GM23338 (cell line): ENCODE measurements at regions not wholly inside any gene's neighbourhood (a gene's known extent, or its start where the extent isn't known, plus 50 kb on each side); places are given as distances from the start of the nearest gene placed in this dataset.

Experiments
- ATAC-seq: fragments of 200-7000 bp; cut with Tn5 transposase; 3 replicates; pipeline ENCODE4 v1.9.1; 2020
- DNase-seq: peaks from one replicate; pipeline ENCODE4 v3.0.0-alpha.2; 2015; ENCODE audit warnings: low spot score
- H2AFZ ChIP-seq: fragments of 200-600 bp; sonication (generic); 2 replicates; pipeline ENCODE4 v1.8.0; 2016; ENCODE audit warnings: antibody characterized with exemption, mild to moderate bottlenecking, moderate library complexity
- H3F3A ChIP-seq: fragments of 200-600 bp; sonication (generic); replicated peaks from 2 replicates; pipeline ENCODE4 v1.8.0; 2017; ENCODE audit warnings: antibody characterized with exemption, mixed run types, low read depth
- H3K27ac ChIP-seq: fragments of 200-600 bp; sonication (generic); 2 replicates; pipeline ENCODE4 v1.6.1; 2016; ENCODE audit warnings: low read depth
- H3K27me3 ChIP-seq: fragments of 200-600 bp; sonication (generic); 2 replicates; pipeline ENCODE4 v1.8.0; 2016; ENCODE audit warnings: mild to moderate bottlenecking, mixed run types, moderate library complexity; ENCODE audit not compliant: insufficient read depth
- H3K36me3 ChIP-seq: fragments of 200-600 bp; sonication (generic); 2 replicates; pipeline ENCODE4 v1.8.0; 2016; ENCODE audit warnings: mild to moderate bottlenecking; ENCODE audit not compliant: insufficient read depth
- H3K4me1 ChIP-seq: fragments of 200-600 bp; sonication (generic); 2 replicates; pipeline ENCODE4 v1.8.0; 2016; ENCODE audit warnings: mild to moderate bottlenecking, moderate library complexity; ENCODE audit not compliant: insufficient read depth
- H3K4me2 ChIP-seq: fragments of 200-600 bp; sonication (generic); 2 replicates; pipeline ENCODE4 v1.7.1; 2017; ENCODE audit warnings: mixed run types
- H3K4me3 ChIP-seq: fragments of 200-600 bp; sonication (generic); 2 replicates; pipeline ENCODE4 v1.6.1; 2016; ENCODE audit warnings: mixed run types
- H3K79me2 ChIP-seq: fragments of 200-600 bp; sonication (generic); replicated peaks from 2 replicates; pipeline ENCODE4 v1.8.0; 2017; ENCODE audit warnings: mild to moderate bottlenecking; ENCODE audit not compliant: insufficient read depth
- H3K9me2 ChIP-seq: fragments of 200-600 bp; sonication (generic); 2 replicates; pipeline ENCODE4 v1.8.0; 2017; ENCODE audit not compliant: insufficient read depth
- H4K20me1 ChIP-seq: fragments of 200-600 bp; sonication (generic); replicated peaks from 2 replicates; pipeline ENCODE4 v1.8.0; 2017; ENCODE audit warnings: mild to moderate bottlenecking; ENCODE audit not compliant: insufficient read depth
- H3K27ac Mint-ChIP-seq: 2 replicates; pipeline ENCODE4 v1.8.0; 2020; ENCODE audit warnings: inconsistent platforms, mild to moderate bottlenecking, moderate library complexity, mixed read lengths
- H3K27me3 Mint-ChIP-seq: 3 replicates; pipeline ENCODE4 v1.8.0; 2022; ENCODE audit warnings: low read depth, mild to moderate bottlenecking, moderate library complexity, mixed read lengths, inconsistent platforms; ENCODE audit not compliant: insufficient read depth, poor library complexity
- H3K36me3 Mint-ChIP-seq: 3 replicates; pipeline ENCODE4 v1.8.0; 2021; ENCODE audit warnings: low read depth, mild to moderate bottlenecking, inconsistent platforms, moderate library complexity, mixed read lengths
- H3K4me1 Mint-ChIP-seq: 3 replicates; pipeline ENCODE4 v1.8.0; 2020; ENCODE audit warnings: mild to moderate bottlenecking, inconsistent platforms, mixed read lengths
- H3K4me3 Mint-ChIP-seq: 3 replicates; pipeline ENCODE4 v1.8.0; 2021; ENCODE audit warnings: moderate library complexity, mild to moderate bottlenecking, inconsistent platforms, mixed read lengths
- H3K9me3 Mint-ChIP-seq: 3 replicates; pipeline ENCODE4 v1.8.0; 2020; ENCODE audit warnings: moderate library complexity, mild to moderate bottlenecking, inconsistent platforms, mixed read lengths
- CREB1 ChIP-seq: fragments of 250-450 bp; sonication (Bioruptor Pico); IDR thresholded peaks from 2 replicates; pipeline ENCODE4 v1.5.0; 2020; ENCODE audit warnings: low read depth, mild to moderate bottlenecking, moderate library complexity
- EZH2 ChIP-seq: fragments of 200-600 bp; sonication (generic); IDR thresholded peaks from one replicate; pipeline ENCODE4 v1.8.0; 2017; ENCODE audit warnings: antibody characterized with exemption, mild to moderate bottlenecking, low read depth; ENCODE audit not compliant: unreplicated experiment
- EZH2phosphoT487 ChIP-seq: fragments of 200-600 bp; sonication (generic); IDR thresholded peaks from one replicate; pipeline ENCODE4 v1.8.1; 2018; ENCODE audit warnings: antibody characterized with exemption; ENCODE audit not compliant: unreplicated experiment
- JUNB ChIP-seq: IDR thresholded peaks from one replicate; pipeline ENCODE4 v1.6.1; 2016; ENCODE audit warnings: antibody characterized with exemption; ENCODE audit not compliant: unreplicated experiment
- NANOG ChIP-seq: IDR thresholded peaks from 2 replicates; pipeline ENCODE4 v1.6.1; 2016; ENCODE audit warnings: antibody characterized with exemption, borderline replicate concordance
- POLR2AphosphoS5 ChIP-seq: IDR thresholded peaks from 2 replicates; pipeline ENCODE4 v1.6.1; 2016; ENCODE audit warnings: antibody characterized with exemption, low read depth
- STAT1 ChIP-seq: IDR thresholded peaks from one replicate; pipeline ENCODE4 v1.6.1; 2016; ENCODE audit warnings: antibody characterized with exemption; ENCODE audit not compliant: unreplicated experiment
- ZNF114 ChIP-seq: fragments of 250-450 bp; sonication (Bioruptor Pico); IDR thresholded peaks from 2 replicates; pipeline ENCODE4 v1.5.0; 2020; ENCODE audit warnings: mild to moderate bottlenecking, moderate library complexity
- ZNF331 ChIP-seq: fragments of 250-450 bp; sonication (Bioruptor Pico); IDR thresholded peaks from 2 replicates; pipeline ENCODE4 v1.5.0; 2020; ENCODE audit warnings: low read depth, mild to moderate bottlenecking, moderate library complexity
- TF ChIP-seq, protein P1 (sequence below): IDR thresholded peaks from 2 replicates; pipeline ENCODE4 v1.6.1; 2016; ENCODE audit warnings: antibody characterized with exemption
- TF ChIP-seq, protein P2 (sequence below): fragments of 250-450 bp; sonication (Bioruptor Pico); IDR thresholded peaks from 2 replicates; pipeline ENCODE4 v1.5.0; 2020; ENCODE audit warnings: mild to moderate bottlenecking, moderate library complexity
- TF ChIP-seq, protein P3 (sequence below), 2 experiments: fragments of 200-600 bp in 1 of 2; sonication (generic) in 1 of 2; conservative IDR thresholded peaks; 2 replicates each; pipeline versions ENCODE4 v1.5.1 to v1.6.1; 2016 to 2017; ENCODE audit warnings: antibody characterized with exemption in 2 of 2, low read depth in 2 of 2, mild to moderate bottlenecking in 2 of 2, moderate library complexity in 1 of 2
- TF ChIP-seq, protein P4 (sequence below): IDR thresholded peaks from one replicate; pipeline ENCODE4 v1.6.1; 2018; ENCODE audit warnings: antibody characterized with exemption; ENCODE audit not compliant: unreplicated experiment

DNA sequence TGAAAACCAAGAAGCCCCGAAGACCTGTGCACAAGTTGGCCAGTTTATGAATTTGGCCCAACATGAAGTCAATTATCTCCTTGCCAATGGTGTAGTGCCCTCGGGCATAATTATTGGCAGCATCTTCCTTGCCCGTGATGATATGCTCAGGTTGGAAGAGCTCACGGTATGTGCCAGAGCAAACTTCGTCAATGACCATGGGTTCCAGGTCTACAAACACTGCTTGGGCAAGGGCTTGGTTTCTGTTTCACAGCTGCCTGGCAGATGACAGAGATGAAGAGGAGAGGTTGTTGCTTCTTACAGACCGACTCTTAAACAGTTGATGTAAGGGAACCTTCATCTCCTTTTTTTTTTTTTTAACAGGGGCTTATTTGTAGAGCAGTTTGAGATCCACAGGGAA lies 135.6 kb upstream of the PLS3 start:
- no peak overlapping the region for H3K4me3 Mint-ChIP-seq
- Histone ChIP-seq H3K79me2 (no peaks in the 10 kb centered on the region), H4K20me1 (no peaks in the 10 kb centered on the region), H3K4me3 (no peak overlapping the region), H3K27ac (no peak overlapping the region), H3K27me3 (no peaks in the 10 kb centered on the region), H3K4me2 (no peak overlapping the region), H3K36me3 (no peaks in the 10 kb centered on the region), H3K4me1 (no peaks in the 10 kb centered on the region), H3K9me2 (no peaks in the 10 kb centered on the region), H3F3A (no peaks in the 10 kb centered on the region), H2AFZ (no peak overlapping the region)
- H3K4me1 Mint-ChIP-seq = no peaks in the 10 kb centered on the region; the same call in 2 of the 3 replicates
- H3K27ac Mint-ChIP-seq = no peak overlapping the region
- H3K27me3 Mint-ChIP-seq = no peaks in the 10 kb centered on the region
- no peaks in the 10 kb centered on the region for H3K36me3 Mint-ChIP-seq
- no peak for ATAC-seq
- no peak for DNase-seq
- H3K9me3 Mint-ChIP-seq = peaks cover 3% of the 10 kb centered on the region
- TF ChIP-seq, protein P1, sequence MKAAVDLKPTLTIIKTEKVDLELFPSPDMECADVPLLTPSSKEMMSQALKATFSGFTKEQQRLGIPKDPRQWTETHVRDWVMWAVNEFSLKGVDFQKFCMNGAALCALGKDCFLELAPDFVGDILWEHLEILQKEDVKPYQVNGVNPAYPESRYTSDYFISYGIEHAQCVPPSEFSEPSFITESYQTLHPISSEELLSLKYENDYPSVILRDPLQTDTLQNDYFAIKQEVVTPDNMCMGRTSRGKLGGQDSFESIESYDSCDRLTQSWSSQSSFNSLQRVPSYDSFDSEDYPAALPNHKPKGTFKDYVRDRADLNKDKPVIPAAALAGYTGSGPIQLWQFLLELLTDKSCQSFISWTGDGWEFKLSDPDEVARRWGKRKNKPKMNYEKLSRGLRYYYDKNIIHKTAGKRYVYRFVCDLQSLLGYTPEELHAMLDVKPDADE = no peak
- no peak for TF ChIP-seq ZNF331
- TF ChIP-seq, protein P2, sequence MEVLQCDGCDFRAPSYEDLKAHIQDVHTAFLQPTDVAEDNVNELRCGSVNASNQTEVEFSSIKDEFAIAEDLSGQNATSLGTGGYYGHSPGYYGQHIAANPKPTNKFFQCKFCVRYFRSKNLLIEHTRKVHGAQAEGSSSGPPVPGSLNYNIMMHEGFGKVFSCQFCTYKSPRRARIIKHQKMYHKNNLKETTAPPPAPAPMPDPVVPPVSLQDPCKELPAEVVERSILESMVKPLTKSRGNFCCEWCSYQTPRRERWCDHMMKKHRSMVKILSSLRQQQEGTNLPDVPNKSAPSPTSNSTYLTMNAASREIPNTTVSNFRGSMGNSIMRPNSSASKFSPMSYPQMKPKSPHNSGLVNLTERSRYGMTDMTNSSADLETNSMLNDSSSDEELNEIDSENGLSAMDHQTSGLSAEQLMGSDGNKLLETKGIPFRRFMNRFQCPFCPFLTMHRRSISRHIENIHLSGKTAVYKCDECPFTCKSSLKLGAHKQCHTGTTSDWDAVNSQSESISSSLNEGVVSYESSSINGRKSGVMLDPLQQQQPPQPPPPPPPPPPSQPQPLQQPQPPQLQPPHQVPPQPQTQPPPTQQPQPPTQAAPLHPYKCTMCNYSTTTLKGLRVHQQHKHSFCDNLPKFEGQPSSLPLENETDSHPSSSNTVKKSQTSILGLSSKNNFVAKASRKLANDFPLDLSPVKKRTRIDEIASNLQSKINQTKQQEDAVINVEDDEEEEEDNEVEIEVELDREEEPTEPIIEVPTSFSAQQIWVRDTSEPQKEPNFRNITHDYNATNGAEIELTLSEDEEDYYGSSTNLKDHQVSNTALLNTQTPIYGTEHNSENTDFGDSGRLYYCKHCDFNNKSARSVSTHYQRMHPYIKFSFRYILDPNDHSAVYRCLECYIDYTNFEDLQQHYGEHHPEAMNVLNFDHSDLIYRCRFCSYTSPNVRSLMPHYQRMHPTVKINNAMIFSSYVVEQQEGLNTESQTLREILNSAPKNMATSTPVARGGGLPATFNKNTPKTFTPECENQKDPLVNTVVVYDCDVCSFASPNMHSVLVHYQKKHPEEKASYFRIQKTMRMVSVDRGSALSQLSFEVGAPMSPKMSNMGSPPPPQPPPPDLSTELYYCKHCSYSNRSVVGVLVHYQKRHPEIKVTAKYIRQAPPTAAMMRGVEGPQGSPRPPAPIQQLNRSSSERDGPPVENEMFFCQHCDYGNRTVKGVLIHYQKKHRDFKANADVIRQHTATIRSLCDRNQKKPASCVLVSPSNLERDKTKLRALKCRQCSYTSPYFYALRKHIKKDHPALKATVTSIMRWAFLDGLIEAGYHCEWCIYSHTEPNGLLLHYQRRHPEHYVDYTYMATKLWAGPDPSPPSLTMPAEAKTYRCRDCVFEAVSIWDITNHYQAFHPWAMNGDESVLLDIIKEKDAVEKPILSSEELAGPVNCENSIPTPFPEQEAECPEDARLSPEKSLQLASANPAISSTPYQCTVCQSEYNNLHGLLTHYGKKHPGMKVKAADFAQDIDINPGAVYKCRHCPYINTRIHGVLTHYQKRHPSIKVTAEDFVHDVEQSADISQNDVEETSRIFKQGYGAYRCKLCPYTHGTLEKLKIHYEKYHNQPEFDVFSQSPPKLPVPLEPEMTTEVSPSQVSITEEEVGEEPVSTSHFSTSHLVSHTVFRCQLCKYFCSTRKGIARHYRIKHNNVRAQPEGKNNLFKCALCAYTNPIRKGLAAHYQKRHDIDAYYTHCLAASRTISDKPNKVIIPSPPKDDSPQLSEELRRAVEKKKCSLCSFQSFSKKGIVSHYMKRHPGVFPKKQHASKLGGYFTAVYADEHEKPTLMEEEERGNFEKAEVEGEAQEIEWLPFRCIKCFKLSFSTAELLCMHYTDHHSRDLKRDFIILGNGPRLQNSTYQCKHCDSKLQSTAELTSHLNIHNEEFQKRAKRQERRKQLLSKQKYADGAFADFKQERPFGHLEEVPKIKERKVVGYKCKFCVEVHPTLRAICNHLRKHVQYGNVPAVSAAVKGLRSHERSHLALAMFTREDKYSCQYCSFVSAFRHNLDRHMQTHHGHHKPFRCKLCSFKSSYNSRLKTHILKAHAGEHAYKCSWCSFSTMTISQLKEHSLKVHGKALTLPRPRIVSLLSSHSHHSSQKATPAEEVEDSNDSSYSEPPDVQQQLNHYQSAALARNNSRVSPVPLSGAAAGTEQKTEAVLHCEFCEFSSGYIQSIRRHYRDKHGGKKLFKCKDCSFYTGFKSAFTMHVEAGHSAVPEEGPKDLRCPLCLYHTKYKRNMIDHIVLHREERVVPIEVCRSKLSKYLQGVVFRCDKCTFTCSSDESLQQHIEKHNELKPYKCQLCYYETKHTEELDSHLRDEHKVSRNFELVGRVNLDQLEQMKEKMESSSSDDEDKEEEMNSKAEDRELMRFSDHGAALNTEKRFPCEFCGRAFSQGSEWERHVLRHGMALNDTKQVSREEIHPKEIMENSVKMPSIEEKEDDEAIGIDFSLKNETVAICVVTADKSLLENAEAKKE (CRISPR knock-in tag) = no peak
- no peak for TF ChIP-seq POLR2AphosphoS5
- TF ChIP-seq CREB1 = no peak
- TF ChIP-seq, protein P3, sequence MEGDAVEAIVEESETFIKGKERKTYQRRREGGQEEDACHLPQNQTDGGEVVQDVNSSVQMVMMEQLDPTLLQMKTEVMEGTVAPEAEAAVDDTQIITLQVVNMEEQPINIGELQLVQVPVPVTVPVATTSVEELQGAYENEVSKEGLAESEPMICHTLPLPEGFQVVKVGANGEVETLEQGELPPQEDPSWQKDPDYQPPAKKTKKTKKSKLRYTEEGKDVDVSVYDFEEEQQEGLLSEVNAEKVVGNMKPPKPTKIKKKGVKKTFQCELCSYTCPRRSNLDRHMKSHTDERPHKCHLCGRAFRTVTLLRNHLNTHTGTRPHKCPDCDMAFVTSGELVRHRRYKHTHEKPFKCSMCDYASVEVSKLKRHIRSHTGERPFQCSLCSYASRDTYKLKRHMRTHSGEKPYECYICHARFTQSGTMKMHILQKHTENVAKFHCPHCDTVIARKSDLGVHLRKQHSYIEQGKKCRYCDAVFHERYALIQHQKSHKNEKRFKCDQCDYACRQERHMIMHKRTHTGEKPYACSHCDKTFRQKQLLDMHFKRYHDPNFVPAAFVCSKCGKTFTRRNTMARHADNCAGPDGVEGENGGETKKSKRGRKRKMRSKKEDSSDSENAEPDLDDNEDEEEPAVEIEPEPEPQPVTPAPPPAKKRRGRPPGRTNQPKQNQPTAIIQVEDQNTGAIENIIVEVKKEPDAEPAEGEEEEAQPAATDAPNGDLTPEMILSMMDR (conservative IDR thresholded peaks at IDR 0.05; ENCODE audit: low read depth in 2 of 2) = no peak
- no peak for TF ChIP-seq EZH2phosphoT487
- TF ChIP-seq, protein P4, sequence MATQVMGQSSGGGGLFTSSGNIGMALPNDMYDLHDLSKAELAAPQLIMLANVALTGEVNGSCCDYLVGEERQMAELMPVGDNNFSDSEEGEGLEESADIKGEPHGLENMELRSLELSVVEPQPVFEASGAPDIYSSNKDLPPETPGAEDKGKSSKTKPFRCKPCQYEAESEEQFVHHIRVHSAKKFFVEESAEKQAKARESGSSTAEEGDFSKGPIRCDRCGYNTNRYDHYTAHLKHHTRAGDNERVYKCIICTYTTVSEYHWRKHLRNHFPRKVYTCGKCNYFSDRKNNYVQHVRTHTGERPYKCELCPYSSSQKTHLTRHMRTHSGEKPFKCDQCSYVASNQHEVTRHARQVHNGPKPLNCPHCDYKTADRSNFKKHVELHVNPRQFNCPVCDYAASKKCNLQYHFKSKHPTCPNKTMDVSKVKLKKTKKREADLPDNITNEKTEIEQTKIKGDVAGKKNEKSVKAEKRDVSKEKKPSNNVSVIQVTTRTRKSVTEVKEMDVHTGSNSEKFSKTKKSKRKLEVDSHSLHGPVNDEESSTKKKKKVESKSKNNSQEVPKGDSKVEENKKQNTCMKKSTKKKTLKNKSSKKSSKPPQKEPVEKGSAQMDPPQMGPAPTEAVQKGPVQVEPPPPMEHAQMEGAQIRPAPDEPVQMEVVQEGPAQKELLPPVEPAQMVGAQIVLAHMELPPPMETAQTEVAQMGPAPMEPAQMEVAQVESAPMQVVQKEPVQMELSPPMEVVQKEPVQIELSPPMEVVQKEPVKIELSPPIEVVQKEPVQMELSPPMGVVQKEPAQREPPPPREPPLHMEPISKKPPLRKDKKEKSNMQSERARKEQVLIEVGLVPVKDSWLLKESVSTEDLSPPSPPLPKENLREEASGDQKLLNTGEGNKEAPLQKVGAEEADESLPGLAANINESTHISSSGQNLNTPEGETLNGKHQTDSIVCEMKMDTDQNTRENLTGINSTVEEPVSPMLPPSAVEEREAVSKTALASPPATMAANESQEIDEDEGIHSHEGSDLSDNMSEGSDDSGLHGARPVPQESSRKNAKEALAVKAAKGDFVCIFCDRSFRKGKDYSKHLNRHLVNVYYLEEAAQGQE = no peak
- TF ChIP-seq JUNB = no peak
- no peak for TF ChIP-seq EZH2
- no peak for TF ChIP-seq ZNF114 (CRISPR knock-in tag)
- no peak for TF ChIP-seq STAT1
- no peak for TF ChIP-seq NANOG
